Glutamatergic neuron (in vitro differentiated cells): ENCODE measurements at regions not wholly inside any gene's neighbourhood (a gene's known extent, or its start where the extent isn't known, plus 50 kb on each side); places are given as distances from the start of the nearest gene placed in this dataset.

Experiments
- DNase-seq: peaks from one replicate; pipeline ENCODE4 v3.0.0; 2022
- H3K27ac Mint-ChIP-seq: one replicate; pipeline ENCODE4 v1.8.0; 2020; ENCODE audit warnings: mild to moderate bottlenecking, mixed read lengths, inconsistent platforms; ENCODE audit not compliant: unreplicated experiment
- H3K27me3 Mint-ChIP-seq: one replicate; pipeline ENCODE4 v1.8.0; 2020; ENCODE audit warnings: mild to moderate bottlenecking, moderate library complexity, mixed read lengths, inconsistent platforms; ENCODE audit not compliant: unreplicated experiment
- H3K36me3 Mint-ChIP-seq: one replicate; pipeline ENCODE4 v1.8.0; 2020; ENCODE audit warnings: mild to moderate bottlenecking, mixed read lengths, inconsistent platforms; ENCODE audit not compliant: unreplicated experiment
- H3K4me1 Mint-ChIP-seq: one replicate; pipeline ENCODE4 v1.8.0; 2020; ENCODE audit warnings: mild to moderate bottlenecking, low read depth, mixed read lengths, inconsistent platforms; ENCODE audit not compliant: unreplicated experiment
- H3K4me3 Mint-ChIP-seq: one replicate; pipeline ENCODE4 v1.8.0; 2020; ENCODE audit warnings: mild to moderate bottlenecking, mixed read lengths, inconsistent platforms; ENCODE audit not compliant: unreplicated experiment
- H3K9me3 Mint-ChIP-seq: one replicate; pipeline ENCODE4 v1.8.0; 2020; ENCODE audit warnings: mild to moderate bottlenecking, moderate library complexity, mixed read lengths, inconsistent platforms; ENCODE audit not compliant: unreplicated experiment
- TF ChIP-seq, protein P1 (sequence below): fragments of 200-600 bp; sonication (generic); IDR thresholded peaks from one replicate; pipeline ENCODE4 v1.5.0; 2021; ENCODE audit not compliant: partially characterized antibody, unreplicated experiment

GRCh38 chr7:96534221-96534620, 175.4 kb downstream of the SEM1 start:
- no peaks in the 10 kb centered on the region for H3K36me3 Mint-ChIP-seq
- no peak for DNase-seq
- no peaks in the 10 kb centered on the region for H3K27me3 Mint-ChIP-seq
- no peaks in the 10 kb centered on the region for H3K9me3 Mint-ChIP-seq
- no peak overlapping the region for H3K4me3 Mint-ChIP-seq
- TF ChIP-seq, protein P1, sequence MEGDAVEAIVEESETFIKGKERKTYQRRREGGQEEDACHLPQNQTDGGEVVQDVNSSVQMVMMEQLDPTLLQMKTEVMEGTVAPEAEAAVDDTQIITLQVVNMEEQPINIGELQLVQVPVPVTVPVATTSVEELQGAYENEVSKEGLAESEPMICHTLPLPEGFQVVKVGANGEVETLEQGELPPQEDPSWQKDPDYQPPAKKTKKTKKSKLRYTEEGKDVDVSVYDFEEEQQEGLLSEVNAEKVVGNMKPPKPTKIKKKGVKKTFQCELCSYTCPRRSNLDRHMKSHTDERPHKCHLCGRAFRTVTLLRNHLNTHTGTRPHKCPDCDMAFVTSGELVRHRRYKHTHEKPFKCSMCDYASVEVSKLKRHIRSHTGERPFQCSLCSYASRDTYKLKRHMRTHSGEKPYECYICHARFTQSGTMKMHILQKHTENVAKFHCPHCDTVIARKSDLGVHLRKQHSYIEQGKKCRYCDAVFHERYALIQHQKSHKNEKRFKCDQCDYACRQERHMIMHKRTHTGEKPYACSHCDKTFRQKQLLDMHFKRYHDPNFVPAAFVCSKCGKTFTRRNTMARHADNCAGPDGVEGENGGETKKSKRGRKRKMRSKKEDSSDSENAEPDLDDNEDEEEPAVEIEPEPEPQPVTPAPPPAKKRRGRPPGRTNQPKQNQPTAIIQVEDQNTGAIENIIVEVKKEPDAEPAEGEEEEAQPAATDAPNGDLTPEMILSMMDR: no peak
- H3K27ac Mint-ChIP-seq: no peak overlapping the region
- H3K4me1 Mint-ChIP-seq: no peaks in the 10 kb centered on the region

GRCh38 chr7:96532428-96532935, 177.2 kb downstream of the SEM1 start:
- no peak for DNase-seq
- H3K4me3 Mint-ChIP-seq: no peak overlapping the region
- TF ChIP-seq, protein P1: no peak

DNA sequence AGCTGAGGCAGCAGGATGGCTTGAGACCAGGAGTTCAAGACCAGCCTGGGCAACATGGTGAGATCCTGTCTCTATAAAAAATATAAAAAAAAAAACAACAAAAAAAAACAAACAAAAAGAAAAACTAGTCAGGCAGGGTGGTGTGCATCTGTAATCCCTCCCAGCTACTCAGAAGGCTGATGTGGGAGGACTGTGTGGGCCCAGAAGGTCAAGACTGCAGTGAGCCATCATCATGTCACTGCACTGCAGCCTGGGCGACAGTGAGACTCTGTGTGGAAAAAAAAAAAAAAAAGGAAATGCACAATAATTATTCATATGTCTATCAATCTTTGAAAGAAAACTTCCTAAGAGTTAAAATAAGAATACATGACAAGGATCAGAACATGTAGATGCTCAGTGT, 178.3 kb downstream of the SEM1 start:
- TF ChIP-seq, protein P1: no peak
- no peak for DNase-seq
- no peaks in the 10 kb centered on the region for H3K36me3 Mint-ChIP-seq
- H3K27ac Mint-ChIP-seq: no peak overlapping the region
- H3K9me3 Mint-ChIP-seq: no peaks in the 10 kb centered on the region
- no peak overlapping the region for H3K4me3 Mint-ChIP-seq
- no peaks in the 10 kb centered on the region for H3K27me3 Mint-ChIP-seq
- no peaks in the 10 kb centered on the region for H3K4me1 Mint-ChIP-seq

More at GRCh38 chr7:96532428-96532935, 177.2 kb downstream of the SEM1 start:
- Mint-ChIP-seq H3K27me3 (no peaks in the 10 kb centered on the region), H3K4me1 (no peaks in the 10 kb centered on the region), H3K27ac (no peak overlapping the region), H3K9me3 (no peaks in the 10 kb centered on the region), H3K36me3 (no peaks in the 10 kb centered on the region)

DNA sequence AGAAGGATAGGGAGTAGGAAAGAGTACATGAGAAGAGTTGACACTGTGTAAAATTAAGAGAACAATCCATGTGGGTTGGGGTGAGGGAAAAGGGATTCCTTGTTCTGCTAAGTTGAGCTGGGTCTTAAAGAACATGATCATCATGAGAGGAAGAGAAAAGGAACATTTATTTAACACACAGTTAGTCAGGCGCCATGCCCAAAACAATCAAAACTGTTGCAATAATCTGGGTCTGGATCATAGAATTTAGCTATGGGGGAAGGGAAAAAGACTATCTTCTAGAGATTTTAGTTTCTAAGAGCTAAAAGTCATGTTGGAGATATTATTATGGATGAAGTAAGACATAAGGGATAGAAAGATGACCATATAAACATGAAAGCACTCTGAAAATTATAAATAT, 178.9 kb downstream of the SEM1 start:
- Mint-ChIP-seq H3K4me1 (no peaks in the 10 kb centered on the region), H3K9me3 (no peaks in the 10 kb centered on the region), H3K27ac (no peak overlapping the region), H3K4me3 (no peak overlapping the region), H3K36me3 (no peaks in the 10 kb centered on the region), H3K27me3 (no peaks in the 10 kb centered on the region)
- TF ChIP-seq, protein P1: no peak
- no peak for DNase-seq

DNA sequence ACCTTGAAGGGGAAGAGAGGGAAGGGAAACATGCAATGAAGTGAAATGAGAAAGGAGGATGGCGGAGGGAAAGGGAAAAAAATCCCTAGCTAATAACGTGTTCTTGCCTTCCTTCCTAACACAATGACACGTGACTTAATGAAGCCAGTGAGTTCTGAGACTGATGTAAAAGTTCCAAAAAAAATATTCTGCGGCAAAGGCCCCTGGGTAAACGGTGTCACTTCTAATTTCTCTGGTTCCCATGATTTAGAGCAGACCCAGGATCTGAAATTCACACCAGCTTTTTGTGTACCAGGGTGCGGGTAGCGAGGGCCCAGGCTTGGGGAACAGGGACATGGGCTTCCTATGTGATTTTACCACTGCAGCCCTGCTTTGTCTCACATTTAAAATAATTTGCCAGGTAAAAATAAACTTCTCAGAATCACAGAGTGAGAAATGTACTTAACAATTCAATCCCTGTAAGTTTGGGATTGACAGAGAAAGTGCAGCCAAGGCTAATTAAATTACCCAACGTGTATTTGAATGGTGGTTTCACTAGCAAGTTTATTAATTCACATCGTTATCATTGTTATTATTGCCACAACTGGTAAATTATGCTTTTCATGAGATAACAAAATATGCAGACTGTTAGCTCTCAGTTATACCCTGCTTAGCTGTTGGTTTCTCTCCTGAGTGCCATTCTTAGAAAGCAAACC, 182.4 kb downstream of the SEM1 start:
- H3K4me1 Mint-ChIP-seq: no peaks in the 10 kb centered on the region
- TF ChIP-seq, protein P1: no peak
- no peak overlapping the region for H3K27ac Mint-ChIP-seq
- no peak overlapping the region for H3K4me3 Mint-ChIP-seq
- DNase-seq: no peak
- H3K27me3 Mint-ChIP-seq: no peaks in the 10 kb centered on the region
- H3K9me3 Mint-ChIP-seq: no peaks in the 10 kb centered on the region
- no peaks in the 10 kb centered on the region for H3K36me3 Mint-ChIP-seq
